Activated T-helper 1 cell treated with anti-CD3 and anti-CD28 coated beads, Interleukin-12 subunit alpha, Interleukin-12 subunit beta, Interleukin-2, Interleukin-4 antibody, amounts not matched to agents 30 ng/mL and 10 ng/mL and 1 ng/mL, durations not matched to agents 14 hours and 24 hours and 36 hours (primary cell): ENCODE measurements at regions not wholly inside any gene's neighbourhood (a gene's known extent, or its start where the extent isn't known, plus 50 kb on each side); places are given as distances from the start of the nearest gene placed in this dataset.

ENCODE experiments used
- DNase-seq: peaks from one replicate; pipeline ENCODE4 v3.0.0; 2021; ENCODE audit warnings: low spot score
- H3K27ac Mint-ChIP-seq: one replicate; pipeline ENCODE4 v1.8.0; 2021; ENCODE audit warnings: mild to moderate bottlenecking, mixed read lengths
- H3K27me3 Mint-ChIP-seq: one replicate; pipeline ENCODE4 v1.8.0; 2022; ENCODE audit warnings: mild to moderate bottlenecking, moderate library complexity, mixed read lengths; ENCODE audit not compliant: insufficient read depth
- H3K36me3 Mint-ChIP-seq: one replicate; pipeline ENCODE4 v1.8.0; 2021; ENCODE audit warnings: low read depth, mixed read lengths
- H3K4me1 Mint-ChIP-seq: one replicate; pipeline ENCODE4 v1.8.0; 2021; ENCODE audit warnings: low read depth, mixed read lengths
- H3K4me3 Mint-ChIP-seq: one replicate; pipeline ENCODE4 v1.8.0; 2021; ENCODE audit warnings: mild to moderate bottlenecking, moderate library complexity, mixed read lengths
- H3K9me3 Mint-ChIP-seq: one replicate; pipeline ENCODE4 v1.8.0; 2021; ENCODE audit warnings: mixed read lengths
- intact Hi-C: fragments of 100-400 bp; cut with micrococcal nuclease; formaldehyde crosslinking; loops from one replicate; pipeline ENCODE4 v1.15.1; 2024

DNA sequence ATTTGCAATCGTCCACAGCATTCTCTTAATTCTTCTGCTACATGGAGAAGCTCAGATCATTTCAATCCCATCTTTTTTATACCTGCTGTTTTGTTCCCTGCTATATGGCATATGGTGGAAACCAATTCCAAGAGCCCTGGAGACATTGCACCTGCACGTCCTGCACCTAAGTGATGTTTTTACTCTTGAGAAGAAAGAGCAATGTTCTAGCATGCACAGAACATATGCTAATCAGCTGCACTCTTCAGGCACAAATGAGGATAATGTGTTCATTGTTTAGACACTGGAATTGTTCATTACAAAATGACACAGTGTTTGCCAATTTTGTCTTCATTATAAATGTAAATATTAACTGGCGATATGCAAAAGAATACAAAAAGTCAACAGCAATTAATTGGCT, 935.8 kb downstream of the TLE4 start:
- H3K4me3 Mint-ChIP-seq, result no peak overlapping the region
- no peaks in the 10 kb centered on the region for H3K4me1 Mint-ChIP-seq
- intact Hi-C loops, result no loop called here
- H3K9me3 Mint-ChIP-seq, result no peaks in the 10 kb centered on the region
- no peak for DNase-seq
- no peaks in the 10 kb centered on the region for H3K27me3 Mint-ChIP-seq
- H3K36me3 Mint-ChIP-seq, result no peaks in the 10 kb centered on the region
- no peak overlapping the region for H3K27ac Mint-ChIP-seq

DNA sequence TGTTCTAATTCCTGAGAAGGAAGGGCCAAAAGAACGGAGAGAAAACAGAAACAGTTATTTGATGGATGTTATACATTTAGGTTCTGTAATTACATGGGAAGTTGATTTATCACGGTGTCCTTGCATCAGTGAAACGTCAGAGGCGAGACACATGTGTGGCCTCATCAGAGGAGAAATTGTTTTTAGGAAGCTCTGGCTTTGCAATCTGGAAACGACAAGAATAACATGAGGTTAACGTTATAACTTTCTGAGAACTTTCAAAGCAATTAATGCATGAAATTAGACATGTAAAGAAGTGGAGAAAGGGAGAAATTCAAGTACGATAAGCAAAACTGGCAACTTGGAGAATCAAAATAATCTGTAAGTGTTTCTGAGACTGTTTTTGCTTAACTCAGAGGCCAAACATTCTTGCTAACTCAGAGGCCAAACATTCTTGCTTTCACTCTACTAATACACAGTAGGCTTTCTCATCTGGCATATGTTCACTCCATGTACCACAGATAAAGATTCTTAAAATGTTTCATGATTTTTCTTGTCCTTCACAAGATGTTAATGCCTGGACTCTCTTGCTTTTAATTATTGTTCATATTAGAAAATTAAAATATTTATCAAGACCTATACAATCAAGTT, 933.0 kb downstream of the TLE4 start:
- Mint-ChIP-seq H3K9me3 (no peaks in the 10 kb centered on the region), H3K27ac (no peak overlapping the region), H3K27me3 (no peaks in the 10 kb centered on the region), H3K4me3 (no peak overlapping the region), H3K4me1 (no peaks in the 10 kb centered on the region), H3K36me3 (no peaks in the 10 kb centered on the region)
- intact Hi-C loops, result no loop called here
- DNase-seq, result no peak

DNA sequence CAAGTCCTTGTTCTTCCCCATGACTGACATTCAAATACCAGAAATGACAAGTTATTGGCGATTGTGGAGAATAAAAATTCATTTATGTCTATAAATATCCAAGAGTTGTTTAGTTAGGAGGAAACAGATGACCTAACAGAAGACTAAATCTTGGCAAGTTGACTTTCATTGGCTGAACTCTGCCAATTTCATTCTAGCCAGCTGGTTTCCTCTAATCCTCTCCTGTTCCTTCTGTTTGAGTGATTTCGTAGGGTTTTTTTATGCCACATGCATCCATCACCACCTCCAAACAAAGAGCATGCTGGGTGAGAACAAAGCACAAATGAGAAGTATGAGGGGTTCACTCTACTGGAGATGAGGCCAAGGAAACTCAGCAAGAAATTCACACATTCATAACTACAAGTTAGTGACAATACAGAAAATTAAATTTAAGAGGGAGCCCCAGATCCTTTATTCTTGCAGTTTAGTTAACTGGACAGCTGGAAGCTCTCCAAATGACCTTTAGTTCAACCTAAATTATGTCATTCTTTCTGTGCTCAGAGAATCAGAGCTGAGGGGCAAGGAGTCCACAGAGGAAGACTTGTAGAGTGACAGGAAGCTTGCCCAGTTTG, 932.0 kb downstream of the TLE4 start:
- Mint-ChIP-seq H3K4me1 (no peaks in the 10 kb centered on the region), H3K4me3 (no peak overlapping the region), H3K36me3 (no peaks in the 10 kb centered on the region), H3K27me3 (no peaks in the 10 kb centered on the region), H3K27ac (no peak overlapping the region), H3K9me3 (no peaks in the 10 kb centered on the region)
- intact Hi-C loops, result no loop called here
- DNase-seq, result no peak

DNA sequence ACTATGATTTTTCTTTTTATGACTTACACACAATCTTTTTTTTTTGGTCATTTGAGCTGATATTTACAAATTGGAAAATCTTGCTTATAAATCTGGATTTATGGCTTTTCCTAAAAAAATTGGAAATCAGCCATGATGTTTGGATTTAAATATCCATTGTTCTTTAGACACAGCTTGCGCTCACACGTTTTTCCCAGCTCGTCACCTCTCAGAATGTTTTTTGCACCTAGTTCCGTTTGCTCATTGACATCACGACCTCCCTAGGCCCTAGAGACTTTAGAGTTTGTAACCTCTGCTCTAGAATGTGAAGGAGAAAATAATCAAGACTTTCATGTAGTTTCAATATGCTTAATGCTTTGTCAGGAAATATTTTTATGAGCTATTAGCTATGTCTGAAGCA, 930.5 kb downstream of the TLE4 start:
- peaks cover 3% of the 10 kb centered on the region for H3K9me3 Mint-ChIP-seq
- intact Hi-C loops, result no loop called here

DNA sequence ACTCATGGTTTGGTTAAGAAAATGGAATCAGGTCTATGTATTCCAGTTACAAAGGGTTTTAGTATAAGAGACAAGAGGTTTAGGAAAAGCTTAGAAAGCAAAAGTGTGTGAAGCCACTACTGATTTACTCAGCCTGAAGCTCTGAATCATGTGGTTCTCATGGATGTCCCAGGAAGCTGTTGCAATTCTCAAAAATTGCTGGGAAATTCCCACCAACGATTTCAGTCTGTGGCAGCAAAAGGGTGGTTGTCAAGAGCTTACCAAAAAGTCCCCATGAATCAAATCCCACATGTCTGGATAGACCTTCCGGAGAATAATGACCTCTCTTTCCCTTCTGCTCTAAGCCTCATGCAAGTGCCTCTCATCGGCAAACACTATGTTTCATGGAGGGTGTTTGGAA, 929.9 kb downstream of the TLE4 start:
- no peak for DNase-seq
- intact Hi-C loops, result no loop called here
- no peak overlapping the region for H3K4me3 Mint-ChIP-seq
- H3K4me1 Mint-ChIP-seq, result no peaks in the 10 kb centered on the region
- H3K36me3 Mint-ChIP-seq, result no peaks in the 10 kb centered on the region
- no peaks in the 10 kb centered on the region for H3K27me3 Mint-ChIP-seq
- no peak overlapping the region for H3K27ac Mint-ChIP-seq
- H3K9me3 Mint-ChIP-seq, result peaks cover 3% of the 10 kb centered on the region

More for the DNA sequence above, 930.5 kb downstream of the TLE4 start:
- H3K27me3 Mint-ChIP-seq, result no peaks in the 10 kb centered on the region
- H3K4me1 Mint-ChIP-seq, result no peaks in the 10 kb centered on the region
- no peak overlapping the region for H3K4me3 Mint-ChIP-seq
- DNase-seq, result no peak
- H3K27ac Mint-ChIP-seq, result no peak overlapping the region
- no peaks in the 10 kb centered on the region for H3K36me3 Mint-ChIP-seq

DNA sequence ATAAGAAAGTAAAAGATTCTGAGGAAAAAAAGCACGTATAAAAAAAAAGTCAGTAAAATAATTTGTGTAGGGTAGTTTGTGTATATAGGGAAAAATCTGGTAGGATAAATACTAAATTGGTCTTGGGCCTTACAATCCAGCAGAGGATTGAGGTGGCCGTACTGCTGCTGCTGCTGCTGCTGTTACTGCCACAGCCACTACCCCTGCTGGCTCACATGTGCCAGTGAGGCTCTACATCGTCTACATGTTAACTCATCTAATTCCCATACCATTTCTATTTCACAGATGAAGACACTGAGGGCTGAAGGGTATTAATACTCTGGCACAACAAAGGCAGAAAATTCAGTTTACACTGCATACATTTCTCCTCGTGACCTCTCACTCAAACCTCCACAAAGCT, 928.5 kb downstream of the TLE4 start:
- Mint-ChIP-seq H3K4me3 (no peak overlapping the region), H3K27ac (no peak overlapping the region), H3K9me3 (peaks cover 3% of the 10 kb centered on the region), H3K36me3 (no peaks in the 10 kb centered on the region), H3K4me1 (no peaks in the 10 kb centered on the region), H3K27me3 (no peaks in the 10 kb centered on the region)
- intact Hi-C loops, result no loop called here
- no peak for DNase-seq

DNA sequence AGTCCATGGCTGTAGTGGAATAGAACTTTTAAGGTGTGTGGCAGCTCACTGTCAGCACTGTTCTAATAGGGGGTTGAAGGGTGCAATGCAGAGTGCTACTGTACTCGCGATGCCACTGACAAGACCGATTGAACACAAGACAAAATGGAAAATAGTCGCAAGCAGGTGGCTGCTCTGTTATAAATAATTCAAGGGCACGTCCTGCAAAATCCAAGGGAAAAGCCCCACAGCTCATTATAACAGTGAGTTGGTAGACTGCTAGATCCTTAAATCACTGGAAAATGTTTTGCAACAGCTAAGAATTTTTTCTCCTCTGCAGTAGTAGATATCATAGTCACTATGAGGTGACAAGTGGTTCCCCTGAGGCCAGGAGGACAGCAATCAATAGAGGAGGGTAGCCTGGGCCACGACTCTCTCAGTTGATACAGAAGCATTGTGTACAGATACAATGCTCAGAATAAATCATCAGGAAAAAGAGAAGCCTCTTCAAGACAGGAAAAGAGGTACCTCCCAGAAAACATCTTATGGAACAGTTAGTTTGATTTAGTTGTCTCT, 926.3 kb downstream of the TLE4 start:
- Mint-ChIP-seq H3K27me3 (no peaks in the 10 kb centered on the region), H3K4me1 (no peaks in the 10 kb centered on the region), H3K9me3 (peaks cover 3% of the 10 kb centered on the region), H3K27ac (no peak overlapping the region), H3K36me3 (no peaks in the 10 kb centered on the region), H3K4me3 (no peak overlapping the region)
- intact Hi-C loops, result no loop called here
- DNase-seq, result no peak

DNA sequence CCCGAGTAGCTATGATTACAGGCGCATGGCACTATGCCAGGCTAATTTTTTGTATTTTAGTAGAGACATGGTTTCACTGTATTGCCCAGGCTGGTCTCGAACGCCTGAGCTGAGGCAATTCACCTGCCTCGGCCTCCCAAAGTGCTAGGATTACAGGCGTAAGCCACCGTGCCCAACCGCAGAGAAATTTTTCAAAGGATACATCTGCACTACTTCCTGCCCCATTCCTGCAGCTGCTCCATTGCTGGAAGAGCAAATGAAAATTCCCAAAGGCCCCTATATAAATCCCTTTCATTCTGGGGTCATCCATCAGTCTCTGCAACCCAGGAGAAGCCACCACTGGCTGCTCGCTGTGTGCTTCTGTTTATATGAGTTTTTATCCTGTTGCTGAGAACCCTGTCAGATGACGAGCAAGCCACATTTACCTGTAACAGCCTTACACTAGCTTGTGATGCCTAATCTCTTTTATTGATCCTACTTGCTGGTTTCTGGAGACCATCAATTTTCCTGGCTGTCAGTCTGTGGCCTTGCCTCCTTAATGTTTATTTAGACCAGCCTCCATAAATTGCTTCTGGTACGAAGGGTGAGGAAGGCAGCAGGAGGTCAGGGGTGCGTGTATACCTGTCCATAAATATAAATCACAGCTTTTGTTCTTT, 925.3 kb downstream of the TLE4 start:
- intact Hi-C loops, result no loop called here
- Mint-ChIP-seq H3K27ac (no peak overlapping the region), H3K4me3 (no peak overlapping the region), H3K27me3 (no peaks in the 10 kb centered on the region), H3K4me1 (no peaks in the 10 kb centered on the region), H3K9me3 (peaks cover 3% of the 10 kb centered on the region), H3K36me3 (no peaks in the 10 kb centered on the region)
- DNase-seq, result no peak

DNA sequence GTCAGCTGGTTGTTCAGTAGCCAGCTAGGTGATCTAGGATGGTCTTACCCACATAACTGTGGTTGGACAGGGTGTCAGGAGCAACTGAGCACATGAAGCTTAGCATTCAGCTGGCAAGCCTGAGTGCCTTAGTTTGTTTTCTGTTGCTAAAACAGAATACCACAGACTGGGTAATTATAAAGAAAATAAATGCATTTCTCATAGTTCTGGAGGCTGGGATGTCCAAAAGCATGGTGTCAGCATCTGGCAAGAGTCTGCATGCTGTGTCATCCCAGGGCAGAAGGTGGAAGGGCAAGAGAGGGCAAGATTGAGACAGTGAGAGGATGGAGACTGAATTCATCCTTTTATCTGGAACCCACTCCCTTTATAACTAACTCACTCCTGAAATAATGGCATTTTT, 921.5 kb downstream of the TLE4 start:
- Mint-ChIP-seq H3K27ac (no peak overlapping the region), H3K4me1 (no peaks in the 10 kb centered on the region), H3K36me3 (no peaks in the 10 kb centered on the region), H3K4me3 (no peak overlapping the region), H3K9me3 (peaks cover 3% of the 10 kb centered on the region), H3K27me3 (no peaks in the 10 kb centered on the region)
- no peak for DNase-seq
- intact Hi-C loops, result no loop called here

DNA sequence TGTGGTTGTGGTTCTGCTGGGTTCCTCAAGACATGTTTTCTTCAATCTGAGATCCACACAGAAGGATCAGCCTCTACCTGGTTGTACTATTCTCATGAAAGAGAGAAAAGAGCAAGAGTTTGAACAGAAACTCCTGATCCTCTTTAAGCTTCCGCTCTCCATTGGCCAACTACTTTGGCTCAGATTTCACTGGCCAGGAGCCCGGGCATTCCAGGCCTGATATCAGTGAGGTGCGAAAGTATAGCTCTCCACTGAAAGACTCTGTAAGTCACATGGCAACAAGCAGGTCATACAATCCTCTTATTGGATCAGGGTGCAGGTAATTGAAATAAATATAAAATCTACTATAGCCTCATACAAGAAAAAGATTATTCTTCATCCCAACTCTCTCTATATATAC, 920.5 kb downstream of the TLE4 start:
- H3K9me3 Mint-ChIP-seq, result no peaks in the 10 kb centered on the region
- no peaks in the 10 kb centered on the region for H3K36me3 Mint-ChIP-seq
- no peak overlapping the region for H3K4me3 Mint-ChIP-seq
- H3K27ac Mint-ChIP-seq, result no peak overlapping the region
- intact Hi-C loops, result no loop called here
- H3K4me1 Mint-ChIP-seq, result no peaks in the 10 kb centered on the region
- DNase-seq, result no peak
- no peaks in the 10 kb centered on the region for H3K27me3 Mint-ChIP-seq

DNA sequence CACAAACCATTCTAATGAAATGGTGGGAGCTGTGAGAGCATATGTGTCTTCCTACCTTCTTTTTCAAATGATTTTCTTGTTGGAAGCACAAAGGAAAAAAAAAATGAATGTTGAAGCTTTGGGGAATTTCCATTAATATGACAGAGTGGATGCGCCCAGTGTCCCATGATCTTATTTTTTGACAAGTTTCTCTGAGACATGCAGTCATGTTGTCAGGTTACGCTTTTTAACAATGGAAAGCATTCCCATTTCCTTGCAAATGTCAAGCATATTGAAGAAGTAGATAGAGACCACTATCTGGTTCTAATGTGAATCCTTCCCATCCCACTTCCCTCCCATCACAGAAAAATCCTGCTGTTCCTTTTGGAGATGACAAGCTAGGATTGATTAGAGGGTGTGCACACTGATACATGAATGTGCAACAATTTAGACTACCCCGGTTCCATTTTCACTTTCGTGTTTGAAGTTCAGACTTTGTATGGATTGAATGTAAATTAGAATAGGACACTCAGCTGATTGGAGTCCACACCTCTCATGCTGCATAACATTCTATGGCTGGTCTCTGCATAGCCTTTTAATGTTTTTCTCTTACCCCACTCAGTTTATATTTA, 919.4 kb downstream of the TLE4 start:
- Mint-ChIP-seq H3K4me1 (no peaks in the 10 kb centered on the region), H3K27me3 (no peaks in the 10 kb centered on the region), H3K4me3 (no peak overlapping the region), H3K27ac (no peak overlapping the region), H3K36me3 (no peaks in the 10 kb centered on the region), H3K9me3 (no peaks in the 10 kb centered on the region)
- DNase-seq, result no peak
- intact Hi-C loops, result no loop called here

DNA sequence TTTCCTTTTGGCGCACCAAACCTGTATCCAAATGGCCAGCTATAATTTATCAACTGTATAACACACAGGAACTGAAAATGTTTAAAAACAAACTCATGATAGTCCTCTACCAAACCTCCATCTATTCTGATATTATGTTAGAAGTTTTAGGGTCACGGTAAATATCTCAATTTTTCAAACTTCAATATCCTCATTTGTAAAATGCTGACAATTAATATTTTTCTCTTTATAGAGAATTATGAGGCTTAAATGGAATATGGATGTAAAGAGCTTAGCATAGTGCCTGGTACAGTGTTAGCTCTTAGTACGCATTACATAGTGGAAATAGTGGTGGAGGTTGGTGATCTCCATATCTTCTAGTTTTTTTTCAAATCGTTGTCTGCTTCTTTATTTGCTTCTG, 917.6 kb downstream of the TLE4 start:
- H3K36me3 Mint-ChIP-seq, result no peaks in the 10 kb centered on the region
- H3K9me3 Mint-ChIP-seq, result peaks cover 2% of the 10 kb centered on the region
- no peak for DNase-seq
- no peaks in the 10 kb centered on the region for H3K4me1 Mint-ChIP-seq
- intact Hi-C loops, result no loop called here
- H3K27ac Mint-ChIP-seq, result no peak overlapping the region
- no peak overlapping the region for H3K4me3 Mint-ChIP-seq
- no peaks in the 10 kb centered on the region for H3K27me3 Mint-ChIP-seq
